Fibroblast of lung (primary cell): ENCODE measurements at regions not wholly inside any gene's neighbourhood (a gene's known extent, or its start where the extent isn't known, plus 50 kb on each side); places are given as distances from the start of the nearest gene placed in this dataset.

Experiments
- DNase-seq, 2 donors: peaks; one replicate each; pipeline versions ENCODE4 v3.0.0 to v3.0.0-alpha.2; 2010; ENCODE audit warnings: low read depth in 2 of 2
- H2AFZ ChIP-seq: 2 replicates; pipeline ENCODE4 v1.5.1; 2012; ENCODE audit warnings: low read length, control low read depth, inconsistent platforms
- H3K27ac ChIP-seq: 2 replicates; pipeline ENCODE4 v1.5.1; 2011; ENCODE audit warnings: low read length, control low read depth; ENCODE audit not compliant: insufficient read depth
- H3K27me3 ChIP-seq: 2 replicates; pipeline ENCODE4 v1.5.1; 2011; ENCODE audit warnings: mild to moderate bottlenecking, low read length; ENCODE audit not compliant: control insufficient read depth, insufficient read depth
- H3K36me3 ChIP-seq: 2 replicates; pipeline ENCODE4 v1.5.1; 2011; ENCODE audit warnings: low read length; ENCODE audit not compliant: control insufficient read depth, insufficient read depth
- H3K4me1 ChIP-seq: 2 replicates; pipeline ENCODE4 v1.5.1; 2011; ENCODE audit warnings: low read length; ENCODE audit not compliant: control insufficient read depth, insufficient read depth; ENCODE audit errors: extremely low read depth
- H3K4me2 ChIP-seq: 2 replicates; pipeline ENCODE4 v1.5.1; 2011; ENCODE audit warnings: low read length, control low read depth; ENCODE audit not compliant: insufficient read depth; ENCODE audit errors: extremely low read depth
- H3K4me3 ChIP-seq, 4 experiments: fragments of 200-600 bp in 1 of 4; sonication (generic) in 1 of 4; replicated peaks in 1 of 4; 2 replicates each; pipeline ENCODE4 v1.5.1; 2011 to 2016; ENCODE audit warnings: low read length in 4 of 4, low read depth in 3 of 4, mild to moderate bottlenecking in 3 of 4, control low read depth in 2 of 4, inconsistent platforms in 1 of 4, mixed read lengths in 1 of 4; ENCODE audit not compliant: insufficient read depth in 1 of 4; ENCODE audit errors: control extremely low read depth in 1 of 4
- H3K79me2 ChIP-seq: 2 replicates; pipeline ENCODE4 v1.5.1; 2012; ENCODE audit warnings: mild to moderate bottlenecking, low read length, inconsistent platforms; ENCODE audit not compliant: control insufficient read depth, insufficient read depth
- H3K9ac ChIP-seq: 2 replicates; pipeline ENCODE4 v1.5.1; 2011; ENCODE audit warnings: mild to moderate bottlenecking, low read length, control low read depth; ENCODE audit not compliant: insufficient read depth
- H3K9me3 ChIP-seq: 2 replicates; pipeline ENCODE4 v1.5.1; 2012; ENCODE audit warnings: low read depth, low read length; ENCODE audit not compliant: control insufficient read depth, insufficient read depth
- H4K20me1 ChIP-seq: 2 replicates; pipeline ENCODE4 v1.5.1; 2011; ENCODE audit warnings: low read length; ENCODE audit not compliant: control insufficient read depth, insufficient read depth; ENCODE audit errors: extremely low read depth
- EZH2 ChIP-seq: IDR thresholded peaks from 2 replicates; pipeline ENCODE4 v1.5.1; 2012; ENCODE audit warnings: low read length, control low read depth, mild to moderate bottlenecking; ENCODE audit errors: missing control alignments
- TF ChIP-seq, protein P1 (sequence below), 2 donors: IDR thresholded peaks in 1 of 2; conservative IDR thresholded peaks in 1 of 2; 1 replicate in 1 of 2; 2 replicates in 1 of 2; pipeline ENCODE4 v1.5.1; 2011 to 2012; ENCODE audit warnings: low read length in 2 of 2, control low read depth in 1 of 2, inconsistent platforms in 1 of 2, low read depth in 1 of 2, mild to moderate bottlenecking in 1 of 2

DNA sequence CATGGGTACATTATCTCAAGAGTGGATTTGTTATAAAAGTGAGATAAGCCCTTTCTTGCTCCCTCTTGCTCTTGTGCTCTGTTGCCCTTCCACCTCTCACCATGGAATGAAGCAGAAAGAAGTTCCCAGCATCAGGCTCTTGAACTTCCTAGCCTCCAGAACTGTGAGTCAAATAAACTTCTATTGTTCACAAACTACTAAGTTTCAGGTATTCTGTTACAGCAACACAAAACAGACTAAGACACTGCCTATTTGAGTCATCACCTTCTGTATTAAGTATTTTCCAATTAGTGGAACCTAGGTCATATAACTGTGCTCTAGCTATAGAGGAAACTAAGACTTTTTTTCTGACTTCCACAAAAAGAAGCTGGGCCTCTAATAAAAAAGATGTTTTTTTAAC, 201.2 kb upstream of the FOXG1 start:
- Histone ChIP-seq H3K36me3 (no peaks in the 10 kb centered on the region), H4K20me1 (no peaks in the 10 kb centered on the region), H3K4me1 (no peaks in the 10 kb centered on the region), H3K9me3 (no peaks in the 10 kb centered on the region), H3K27ac (no peak overlapping the region), H3K27me3 (no peaks in the 10 kb centered on the region), H3K9ac (no peak overlapping the region), H3K79me2 (no peaks in the 10 kb centered on the region), H2AFZ (no peak overlapping the region), H3K4me3 (no peak overlapping the region), H3K4me2 (no peak overlapping the region)
- no peak for DNase-seq
- TF ChIP-seq, protein P1, sequence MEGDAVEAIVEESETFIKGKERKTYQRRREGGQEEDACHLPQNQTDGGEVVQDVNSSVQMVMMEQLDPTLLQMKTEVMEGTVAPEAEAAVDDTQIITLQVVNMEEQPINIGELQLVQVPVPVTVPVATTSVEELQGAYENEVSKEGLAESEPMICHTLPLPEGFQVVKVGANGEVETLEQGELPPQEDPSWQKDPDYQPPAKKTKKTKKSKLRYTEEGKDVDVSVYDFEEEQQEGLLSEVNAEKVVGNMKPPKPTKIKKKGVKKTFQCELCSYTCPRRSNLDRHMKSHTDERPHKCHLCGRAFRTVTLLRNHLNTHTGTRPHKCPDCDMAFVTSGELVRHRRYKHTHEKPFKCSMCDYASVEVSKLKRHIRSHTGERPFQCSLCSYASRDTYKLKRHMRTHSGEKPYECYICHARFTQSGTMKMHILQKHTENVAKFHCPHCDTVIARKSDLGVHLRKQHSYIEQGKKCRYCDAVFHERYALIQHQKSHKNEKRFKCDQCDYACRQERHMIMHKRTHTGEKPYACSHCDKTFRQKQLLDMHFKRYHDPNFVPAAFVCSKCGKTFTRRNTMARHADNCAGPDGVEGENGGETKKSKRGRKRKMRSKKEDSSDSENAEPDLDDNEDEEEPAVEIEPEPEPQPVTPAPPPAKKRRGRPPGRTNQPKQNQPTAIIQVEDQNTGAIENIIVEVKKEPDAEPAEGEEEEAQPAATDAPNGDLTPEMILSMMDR (conservative IDR thresholded peaks at IDR 0.05 in 1 of 2, IDR thresholded peaks at IDR 0.05 in 1 of 2; ENCODE audit: low read depth in 1 of 2, low read length in 2 of 2), result no peak
- TF ChIP-seq EZH2, result no peak

DNA sequence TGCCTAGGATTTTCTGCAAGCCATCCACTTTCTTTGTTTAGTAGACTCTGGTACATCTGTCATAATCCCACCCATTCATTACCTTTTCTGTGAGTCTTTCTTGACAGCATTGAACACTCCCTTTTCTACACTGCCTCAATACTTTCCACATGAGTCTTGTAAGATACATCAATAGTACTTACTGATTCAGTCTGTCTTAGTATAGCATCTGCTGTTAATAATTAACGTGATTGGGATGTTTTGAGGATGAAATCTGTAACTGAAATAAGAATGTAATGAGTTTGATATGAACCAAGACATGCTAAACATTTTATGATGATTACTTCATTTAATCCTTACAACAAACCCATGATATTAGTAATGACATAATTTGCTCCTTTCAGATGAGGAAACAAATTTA, 196.2 kb upstream of the FOXG1 start:
- H2AFZ ChIP-seq, result no peak overlapping the region
- H3K9me3 ChIP-seq, result no peaks in the 10 kb centered on the region
- no peaks in the 10 kb centered on the region for H3K27me3 ChIP-seq
- no peaks in the 10 kb centered on the region for H3K79me2 ChIP-seq
- no peaks in the 10 kb centered on the region for H3K36me3 ChIP-seq
- H3K4me3 ChIP-seq, result no peak overlapping the region
- no peaks in the 10 kb centered on the region for H3K4me1 ChIP-seq
- DNase-seq, result peak in 1 of 2 donors; percentile 40
- H3K4me2 ChIP-seq, result no peak overlapping the region
- H3K27ac ChIP-seq, result no peak overlapping the region
- H3K9ac ChIP-seq, result no peak overlapping the region
- H4K20me1 ChIP-seq, result no peaks in the 10 kb centered on the region
- TF ChIP-seq EZH2, result no peak
- TF ChIP-seq, protein P1 (conservative IDR thresholded peaks at IDR 0.05 in 1 of 2, IDR thresholded peaks at IDR 0.05 in 1 of 2; ENCODE audit: low read depth in 1 of 2, low read length in 2 of 2), result no peak

DNA sequence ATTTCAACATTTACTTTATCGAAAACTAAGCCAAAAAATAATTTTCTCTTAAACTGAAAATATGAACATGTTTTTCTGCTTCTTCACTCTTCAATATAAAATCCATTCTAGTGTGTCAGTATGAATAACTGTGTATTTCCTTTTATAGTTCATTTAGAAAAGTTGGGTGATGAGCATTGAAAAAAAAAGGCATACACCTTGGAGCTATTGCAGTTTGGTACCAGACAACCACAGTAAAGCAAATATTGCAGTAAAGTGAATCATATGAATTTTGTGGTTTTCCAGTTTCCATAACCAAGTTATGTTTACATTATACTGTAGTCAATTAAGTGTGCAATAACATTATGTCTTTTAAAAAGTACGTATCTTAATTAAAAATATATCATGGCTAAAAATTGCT, 195.0 kb upstream of the FOXG1 start:
- no peak overlapping the region for H2AFZ ChIP-seq
- H4K20me1 ChIP-seq, result no peaks in the 10 kb centered on the region
- no peak overlapping the region for H3K27ac ChIP-seq
- no peak overlapping the region for H3K9ac ChIP-seq
- no peaks in the 10 kb centered on the region for H3K27me3 ChIP-seq
- H3K79me2 ChIP-seq, result no peaks in the 10 kb centered on the region
- H3K4me3 ChIP-seq, result no peak overlapping the region
- peak; percentile 2 to 59 for DNase-seq
- no peaks in the 10 kb centered on the region for H3K36me3 ChIP-seq
- no peaks in the 10 kb centered on the region for H3K4me1 ChIP-seq
- TF ChIP-seq, protein P1 (conservative IDR thresholded peaks at IDR 0.05 in 1 of 2, IDR thresholded peaks at IDR 0.05 in 1 of 2; ENCODE audit: low read depth in 1 of 2, low read length in 2 of 2), result no peak
- no peak for TF ChIP-seq EZH2
- H3K9me3 ChIP-seq, result no peaks in the 10 kb centered on the region
- no peak overlapping the region for H3K4me2 ChIP-seq
